GM23338 (cell line): ENCODE measurements at regions not wholly inside any gene's neighbourhood (a gene's known extent, or its start where the extent isn't known, plus 50 kb on each side); places are given as distances from the start of the nearest gene placed in this dataset.

ENCODE experiments used
- ATAC-seq: fragments of 200-7000 bp; cut with Tn5 transposase; 3 replicates; pipeline ENCODE4 v1.9.1; 2020
- DNase-seq: peaks from one replicate; pipeline ENCODE4 v3.0.0-alpha.2; 2015; ENCODE audit warnings: low spot score
- H2AFZ ChIP-seq: fragments of 200-600 bp; sonication (generic); 2 replicates; pipeline ENCODE4 v1.8.0; 2016; ENCODE audit warnings: antibody characterized with exemption, mild to moderate bottlenecking, moderate library complexity
- H3F3A ChIP-seq: fragments of 200-600 bp; sonication (generic); replicated peaks from 2 replicates; pipeline ENCODE4 v1.8.0; 2017; ENCODE audit warnings: antibody characterized with exemption, mixed run types, low read depth
- H3K27ac ChIP-seq: fragments of 200-600 bp; sonication (generic); 2 replicates; pipeline ENCODE4 v1.6.1; 2016; ENCODE audit warnings: low read depth
- H3K27me3 ChIP-seq: fragments of 200-600 bp; sonication (generic); 2 replicates; pipeline ENCODE4 v1.8.0; 2016; ENCODE audit warnings: mild to moderate bottlenecking, mixed run types, moderate library complexity; ENCODE audit not compliant: insufficient read depth
- H3K36me3 ChIP-seq: fragments of 200-600 bp; sonication (generic); 2 replicates; pipeline ENCODE4 v1.8.0; 2016; ENCODE audit warnings: mild to moderate bottlenecking; ENCODE audit not compliant: insufficient read depth
- H3K4me1 ChIP-seq: fragments of 200-600 bp; sonication (generic); 2 replicates; pipeline ENCODE4 v1.8.0; 2016; ENCODE audit warnings: mild to moderate bottlenecking, moderate library complexity; ENCODE audit not compliant: insufficient read depth
- H3K4me2 ChIP-seq: fragments of 200-600 bp; sonication (generic); 2 replicates; pipeline ENCODE4 v1.7.1; 2017; ENCODE audit warnings: mixed run types
- H3K4me3 ChIP-seq: fragments of 200-600 bp; sonication (generic); 2 replicates; pipeline ENCODE4 v1.6.1; 2016; ENCODE audit warnings: mixed run types
- H3K79me2 ChIP-seq: fragments of 200-600 bp; sonication (generic); replicated peaks from 2 replicates; pipeline ENCODE4 v1.8.0; 2017; ENCODE audit warnings: mild to moderate bottlenecking; ENCODE audit not compliant: insufficient read depth
- H3K9me2 ChIP-seq: fragments of 200-600 bp; sonication (generic); 2 replicates; pipeline ENCODE4 v1.8.0; 2017; ENCODE audit not compliant: insufficient read depth
- H4K20me1 ChIP-seq: fragments of 200-600 bp; sonication (generic); replicated peaks from 2 replicates; pipeline ENCODE4 v1.8.0; 2017; ENCODE audit warnings: mild to moderate bottlenecking; ENCODE audit not compliant: insufficient read depth
- H3K27ac Mint-ChIP-seq: 2 replicates; pipeline ENCODE4 v1.8.0; 2020; ENCODE audit warnings: inconsistent platforms, mild to moderate bottlenecking, moderate library complexity, mixed read lengths
- H3K27me3 Mint-ChIP-seq: 3 replicates; pipeline ENCODE4 v1.8.0; 2022; ENCODE audit warnings: low read depth, mild to moderate bottlenecking, moderate library complexity, mixed read lengths, inconsistent platforms; ENCODE audit not compliant: insufficient read depth, poor library complexity
- H3K36me3 Mint-ChIP-seq: 3 replicates; pipeline ENCODE4 v1.8.0; 2021; ENCODE audit warnings: low read depth, mild to moderate bottlenecking, inconsistent platforms, moderate library complexity, mixed read lengths
- H3K4me1 Mint-ChIP-seq: 3 replicates; pipeline ENCODE4 v1.8.0; 2020; ENCODE audit warnings: mild to moderate bottlenecking, inconsistent platforms, mixed read lengths
- H3K4me3 Mint-ChIP-seq: 3 replicates; pipeline ENCODE4 v1.8.0; 2021; ENCODE audit warnings: moderate library complexity, mild to moderate bottlenecking, inconsistent platforms, mixed read lengths
- H3K9me3 Mint-ChIP-seq: 3 replicates; pipeline ENCODE4 v1.8.0; 2020; ENCODE audit warnings: moderate library complexity, mild to moderate bottlenecking, inconsistent platforms, mixed read lengths
- CREB1 ChIP-seq: fragments of 250-450 bp; sonication (Bioruptor Pico); IDR thresholded peaks from 2 replicates; pipeline ENCODE4 v1.5.0; 2020; ENCODE audit warnings: low read depth, mild to moderate bottlenecking, moderate library complexity
- EZH2 ChIP-seq: fragments of 200-600 bp; sonication (generic); IDR thresholded peaks from one replicate; pipeline ENCODE4 v1.8.0; 2017; ENCODE audit warnings: antibody characterized with exemption, mild to moderate bottlenecking, low read depth; ENCODE audit not compliant: unreplicated experiment
- EZH2phosphoT487 ChIP-seq: fragments of 200-600 bp; sonication (generic); IDR thresholded peaks from one replicate; pipeline ENCODE4 v1.8.1; 2018; ENCODE audit warnings: antibody characterized with exemption; ENCODE audit not compliant: unreplicated experiment
- JUNB ChIP-seq: IDR thresholded peaks from one replicate; pipeline ENCODE4 v1.6.1; 2016; ENCODE audit warnings: antibody characterized with exemption; ENCODE audit not compliant: unreplicated experiment
- STAT1 ChIP-seq: IDR thresholded peaks from one replicate; pipeline ENCODE4 v1.6.1; 2016; ENCODE audit warnings: antibody characterized with exemption; ENCODE audit not compliant: unreplicated experiment
- ZNF114 ChIP-seq: fragments of 250-450 bp; sonication (Bioruptor Pico); IDR thresholded peaks from 2 replicates; pipeline ENCODE4 v1.5.0; 2020; ENCODE audit warnings: mild to moderate bottlenecking, moderate library complexity
- ZNF331 ChIP-seq: fragments of 250-450 bp; sonication (Bioruptor Pico); IDR thresholded peaks from 2 replicates; pipeline ENCODE4 v1.5.0; 2020; ENCODE audit warnings: low read depth, mild to moderate bottlenecking, moderate library complexity
- ZNF462 ChIP-seq: fragments of 250-450 bp; sonication (Bioruptor Pico); IDR thresholded peaks from 2 replicates; pipeline ENCODE4 v1.5.0; 2020; ENCODE audit warnings: mild to moderate bottlenecking, moderate library complexity

- no peak for TF ChIP-seq ZNF462
- TF ChIP-seq ZNF331 (CRISPR knock-in tag): no peak
Observed at GRCh38 chr20:60253471-60253870, 295.2 kb downstream of the CDH26 start (continued).

- H3K9me2 ChIP-seq: no peaks in the 10 kb centered on the region
- H3K79me2 ChIP-seq: no peaks in the 10 kb centered on the region
- no peaks in the 10 kb centered on the region for H3F3A ChIP-seq
- no peak overlapping the region for H3K27ac Mint-ChIP-seq
- H3K9me3 Mint-ChIP-seq: no peaks in the 10 kb centered on the region; the same call in 1 of the 3 replicates
- peaks cover 12% of the 10 kb centered on the region; the same call in 2 of the 3 replicates for H3K4me1 Mint-ChIP-seq
- no peak overlapping the region for H3K27ac ChIP-seq
- no peaks in the 10 kb centered on the region for H3K36me3 Mint-ChIP-seq
- no peaks in the 10 kb centered on the region for H3K36me3 ChIP-seq
- no peak overlapping the region for H3K4me2 ChIP-seq
- peaks cover 19% of the 10 kb centered on the region for H3K27me3 Mint-ChIP-seq
- no peak overlapping the region for H3K4me3 ChIP-seq
- H3K4me3 Mint-ChIP-seq: no peak overlapping the region
- H3K27me3 ChIP-seq: no peaks in the 10 kb centered on the region
- no peak overlapping the region for H2AFZ ChIP-seq
- H4K20me1 ChIP-seq: no peaks in the 10 kb centered on the region
- H3K4me1 ChIP-seq: no peaks in the 10 kb centered on the region
- DNase-seq: no peak
- ATAC-seq: no peak
- TF ChIP-seq ZNF114 (CRISPR knock-in tag) (no peak), EZH2 (no peak), ZNF462 (no peak), CREB1 (CRISPR knock-in tag) (no peak), JUNB (no peak), ZNF331 (CRISPR knock-in tag) (no peak), EZH2phosphoT487 (no peak), STAT1 (no peak)
Observed at GRCh38 chr20:60254901-60255411, 296.7 kb downstream of the CDH26 start.
